Activated CD8-positive, alpha-beta T cell treated with anti-CD3 and anti-CD28 coated beads for 36 hours (primary cell): ENCODE measurements at regions not wholly inside any gene's neighbourhood (a gene's known extent, or its start where the extent isn't known, plus 50 kb on each side); places are given as distances from the start of the nearest gene placed in this dataset.

Source experiments
- ATAC-seq: fragments of 200-7000 bp; cut with Tn5 transposase; one replicate; pipeline ENCODE4 v1.10.0; 2021; ENCODE audit warnings: mild to moderate bottlenecking, moderate library complexity
- CTCF ChIA-PET: fragments of 350-600 bp; sonication (Branson Sonifier 250); formaldehyde crosslinking; loops from one replicate; lab custom pipeline; 2021; ENCODE audit warnings: antibody characterized with exemption; lab: Charles Lee
- POLR2A ChIA-PET: fragments of 350-600 bp; sonication (Branson Sonifier 250); formaldehyde crosslinking; loops from one replicate; lab custom pipeline; 2021; ENCODE audit warnings: antibody characterized with exemption; lab: Charles Lee
- DNase-seq: peaks from one replicate; pipeline ENCODE4 v3.0.0-alpha.2; 2020
- H3K27ac Mint-ChIP-seq: one replicate; pipeline ENCODE4 v1.8.0; 2021; ENCODE audit warnings: mild to moderate bottlenecking, mixed read lengths
- H3K27me3 Mint-ChIP-seq: one replicate; pipeline ENCODE4 v1.8.0; 2021; ENCODE audit warnings: mixed read lengths
- H3K36me3 Mint-ChIP-seq: one replicate; pipeline ENCODE4 v1.8.0; 2021; ENCODE audit warnings: low read depth, mixed read lengths
- H3K4me1 Mint-ChIP-seq: one replicate; pipeline ENCODE4 v1.8.0; 2021; ENCODE audit warnings: low read depth, mixed read lengths
- H3K4me3 Mint-ChIP-seq: one replicate; pipeline ENCODE4 v1.8.0; 2021; ENCODE audit warnings: mild to moderate bottlenecking, moderate library complexity, mixed read lengths
- H3K9me3 Mint-ChIP-seq: one replicate; pipeline ENCODE4 v1.8.0; 2021; ENCODE audit warnings: mixed read lengths
- CTCF ChIP-seq: fragments of 200-600 bp; IDR thresholded peaks from one replicate; pipeline ENCODE4 v1.8.0; 2022; ENCODE audit warnings: antibody characterized with exemption, mild to moderate bottlenecking
- intact Hi-C: fragments of 100-400 bp; cut with micrococcal nuclease; formaldehyde crosslinking; loops from one replicate; pipeline ENCODE4 v1.10.0; 2022

- intact Hi-C loops = no loop called here
- Mint-ChIP-seq H3K27ac (no peak overlapping the region), H3K27me3 (no peaks in the 10 kb centered on the region), H3K4me3 (no peak overlapping the region), H3K9me3 (peaks cover 7% of the 10 kb centered on the region), H3K36me3 (no peaks in the 10 kb centered on the region), H3K4me1 (no peaks in the 10 kb centered on the region)
- no peak for ATAC-seq
- POLR2A ChIA-PET = no interaction called here
- TF ChIP-seq CTCF = no peak
- CTCF ChIA-PET = no interaction called here
- no peak for DNase-seq
These were observed 203.1 kb downstream of the SOX11 start for GRCh38 chr2:5895284-5895683.

GRCh38 chr2:5897249-5897648 is 205.1 kb downstream of the SOX11 start:
- Mint-ChIP-seq H3K9me3 (peaks cover 5% of the 10 kb centered on the region), H3K27me3 (no peaks in the 10 kb centered on the region), H3K36me3 (no peaks in the 10 kb centered on the region), H3K27ac (no peak overlapping the region), H3K4me3 (no peak overlapping the region), H3K4me1 (no peaks in the 10 kb centered on the region)
- no peak for TF ChIP-seq CTCF
- CTCF ChIA-PET = no interaction called here
- ATAC-seq (no peak), DNase-seq (no peak)
- intact Hi-C loops = no loop called here
- POLR2A ChIA-PET = interaction anchor here (0.6 kb wide), 1 partner anchor 511 kb away, joined by 3 read pairs; no protein-coding TSS in a partner anchor

GRCh38 chr2:5898667-5899066 is 206.5 kb downstream of the SOX11 start:
- POLR2A ChIA-PET = no interaction called here
- no peaks in the 10 kb centered on the region for H3K27me3 Mint-ChIP-seq
- H3K4me1 Mint-ChIP-seq = no peaks in the 10 kb centered on the region
- intact Hi-C loops = no loop called here
- no peaks in the 10 kb centered on the region for H3K9me3 Mint-ChIP-seq
- no peaks in the 10 kb centered on the region for H3K36me3 Mint-ChIP-seq
- no peak overlapping the region for H3K27ac Mint-ChIP-seq
- no peak for ATAC-seq
- CTCF ChIA-PET = no interaction called here
- no peak for DNase-seq
- H3K4me3 Mint-ChIP-seq = no peak overlapping the region
- TF ChIP-seq CTCF = no peak

- H3K36me3 Mint-ChIP-seq = no peaks in the 10 kb centered on the region
- H3K27ac Mint-ChIP-seq = no peak overlapping the region
- no peak for DNase-seq
- ChIA-PET CTCF (no interaction called here), POLR2A (no interaction called here)
- H3K4me3 Mint-ChIP-seq = no peak overlapping the region
- no peaks in the 10 kb centered on the region for H3K4me1 Mint-ChIP-seq
- H3K9me3 Mint-ChIP-seq = no peaks in the 10 kb centered on the region
- intact Hi-C loops = no loop called here
- ATAC-seq = no peak
- H3K27me3 Mint-ChIP-seq = no peaks in the 10 kb centered on the region
- no peak for TF ChIP-seq CTCF
These were observed 213.5 kb downstream of the SOX11 start for GRCh38 chr2:5905661-5906060.

- Mint-ChIP-seq H3K4me1 (no peaks in the 10 kb centered on the region), H3K9me3 (no peaks in the 10 kb centered on the region), H3K27ac (no peak overlapping the region), H3K27me3 (no peaks in the 10 kb centered on the region), H3K36me3 (no peaks in the 10 kb centered on the region), H3K4me3 (no peak overlapping the region)
- TF ChIP-seq CTCF = no peak
- intact Hi-C loops = no loop called here
- ATAC-seq = no peak
- DNase-seq = no peak
- POLR2A ChIA-PET = no interaction called here
- CTCF ChIA-PET = no interaction called here
These were observed 215.9 kb downstream of the SOX11 start for GRCh38 chr2:5908071-5908470.
